Heart left ventricle (tissue), 16 donors: ENCODE measurements at regions not wholly inside any gene's neighbourhood (a gene's known extent, or its start where the extent isn't known, plus 50 kb on each side); places are given as distances from the start of the nearest gene placed in this dataset.

Source experiments
- ATAC-seq, 4 donors: fragments of 200-7000 bp; cut with Tn5 transposase; one replicate each; pipeline ENCODE4 v1.9.1; 2020 to 2022; ENCODE audit warnings: moderate library complexity in 4 of 4, mild to moderate bottlenecking in 3 of 4, moderate number of reproducible peaks in 1 of 4
- DNase-seq, 5 donors: peaks; one replicate each; pipeline ENCODE4 v3.0.0-alpha.2; 2020
- H3K27ac ChIP-seq, 12 donors: fragments of 200-600 bp; sonication (generic) in 4 of 12; one replicate each; pipeline versions ENCODE4 v1.5.0 to v1.8.0; 2016 to 2022; ENCODE audit warnings: mild to moderate bottlenecking in 2 of 12
- H3K27me3 ChIP-seq, 9 donors: fragments of 200-600 bp; sonication (generic) in 2 of 9; one replicate each; pipeline versions ENCODE4 v1.5.1 to v1.8.0; 2016 to 2022; ENCODE audit warnings: mild to moderate bottlenecking in 3 of 9
- H3K36me3 ChIP-seq, 9 donors: fragments of 200-600 bp; sonication (generic) in 2 of 9; one replicate each; pipeline versions ENCODE4 v1.5.0 to v1.8.0; 2018 to 2022; ENCODE audit warnings: mild to moderate bottlenecking in 2 of 9
- H3K4me1 ChIP-seq, 12 donors: fragments of 200-600 bp; sonication (generic) in 4 of 12; one replicate each; pipeline versions ENCODE4 v1.5.0 to v1.8.0; 2016 to 2022; ENCODE audit warnings: mild to moderate bottlenecking in 3 of 12
- H3K4me3 ChIP-seq, 12 donors: fragments of 200-600 bp; sonication (generic) in 4 of 12; one replicate each; pipeline versions ENCODE4 v1.5.0 to v1.8.0; 2017 to 2022; ENCODE audit warnings: mild to moderate bottlenecking in 9 of 12, moderate library complexity in 4 of 12
- H3K9me3 ChIP-seq, 12 donors: fragments of 200-600 bp; sonication (generic) in 4 of 12; one replicate each; pipeline versions ENCODE4 v1.5.0 to v1.8.0; 2016 to 2022; ENCODE audit warnings: mild to moderate bottlenecking in 1 of 12
- POLR2A ChIP-seq, 2 donors: fragments of 450-650 bp; IDR thresholded peaks; one replicate each; pipeline ENCODE4 v1.6.1; 2017; ENCODE audit warnings: antibody characterized with exemption in 2 of 2, mild to moderate bottlenecking in 2 of 2, moderate library complexity in 2 of 2
- WGBS, 4 donors: extraction: QIAGEN DNeasy Blood & Tissue Kit in 2 of 4; methylation state at CpG; one replicate each; pipeline versions ENCODE4 v1.1.5 to v1.1.7; 2013 to 2018; 5-methylcytosine and 5-hydroxymethylcytosine counted together
- intact Hi-C, 10 donors: fragments of 100-400 bp; cut with DNase I; formaldehyde crosslinking; loops; one replicate each; pipeline versions ENCODE4 v1.11.1 to v1.14.2; 2022
- TF ChIP-seq, protein P1 (sequence below), 12 donors: fragments of 200-600 bp; sonication (generic) in 4 of 12; IDR thresholded peaks; one replicate each; pipeline versions ENCODE4 v1.5.0 to v1.8.0; 2018 to 2022; ENCODE audit warnings: antibody characterized with exemption in 12 of 12, mild to moderate bottlenecking in 5 of 12
- donor health status: ischemic (EF 13 %, LVEDD 7.1; RV severe dilation, severe dysfunction).
- donor health status: healthy with polysubstance abuse.
- donor health status: DM: no; HTN: yes; CAD: no.
- donor health status: DM: no; HTN: no; CAD: no.
- donor health status: ischemic (EF 25% LVEDD 6.9; RV normal size, moderate dysfunction).
- donor health status: ischemic (EF 25% LVEDD 5.7; RV mildly dilated, moderate dysfunction).
- donor health status: healthy.
- donor health status: DM: yes; HTN: yes; CAD: no.
- donor health status: ischemic (EF 35%, LVEDD 5.7; RV mildly dilated, moderate dysfunction).
- donor health status: nonischemic (EF 11% LVEDD 7.7; RV severe dilation, severe dysfunction).
- donor health status: DM: yes; HTN: yes; CAD: no.
- donor health status: PGD.
- donor health status: ischemic (EF 29% LVEDD 5.4; RV normal size, mild dysfunction).
- donor health status: nonischemic (EF 23%, LVEDD 6.1; RV moderate dilation, normal function).

GRCh38 chr1:81174811-81175476, 625.8 kb upstream of the ADGRL2 start:
- Histone ChIP-seq H3K9me3 (peaks cover 0 to 42% (median 22%) of the 10 kb centered on the region in 12 donors), H3K36me3 (no peaks in the 10 kb centered on the region), H3K27me3 (no peaks in the 10 kb centered on the region), H3K4me1 (no peaks in the 10 kb centered on the region), H3K27ac (no peak overlapping the region), H3K4me3 (no peak overlapping the region)
- peak in 1 of 4 donors; percentile 18 for ATAC-seq
- WGBS, 4 donors, result 68 to 95% (median 86%) methylated on average over 1 to 2 of the region's 2 CpGs
- DNase-seq, result no peak
- intact Hi-C loops, result no loop called here
- TF ChIP-seq, protein P1, sequence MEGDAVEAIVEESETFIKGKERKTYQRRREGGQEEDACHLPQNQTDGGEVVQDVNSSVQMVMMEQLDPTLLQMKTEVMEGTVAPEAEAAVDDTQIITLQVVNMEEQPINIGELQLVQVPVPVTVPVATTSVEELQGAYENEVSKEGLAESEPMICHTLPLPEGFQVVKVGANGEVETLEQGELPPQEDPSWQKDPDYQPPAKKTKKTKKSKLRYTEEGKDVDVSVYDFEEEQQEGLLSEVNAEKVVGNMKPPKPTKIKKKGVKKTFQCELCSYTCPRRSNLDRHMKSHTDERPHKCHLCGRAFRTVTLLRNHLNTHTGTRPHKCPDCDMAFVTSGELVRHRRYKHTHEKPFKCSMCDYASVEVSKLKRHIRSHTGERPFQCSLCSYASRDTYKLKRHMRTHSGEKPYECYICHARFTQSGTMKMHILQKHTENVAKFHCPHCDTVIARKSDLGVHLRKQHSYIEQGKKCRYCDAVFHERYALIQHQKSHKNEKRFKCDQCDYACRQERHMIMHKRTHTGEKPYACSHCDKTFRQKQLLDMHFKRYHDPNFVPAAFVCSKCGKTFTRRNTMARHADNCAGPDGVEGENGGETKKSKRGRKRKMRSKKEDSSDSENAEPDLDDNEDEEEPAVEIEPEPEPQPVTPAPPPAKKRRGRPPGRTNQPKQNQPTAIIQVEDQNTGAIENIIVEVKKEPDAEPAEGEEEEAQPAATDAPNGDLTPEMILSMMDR (IDR thresholded peaks at IDR 0.05), result no peak
- no peak for TF ChIP-seq POLR2A (IDR thresholded peaks at IDR 0.05)

- 83 to 100% (median 91%) methylated on average over 1 to 2 of the region's 2 CpGs for WGBS, 4 donors
- no peak overlapping the region for H3K27ac ChIP-seq
- TF ChIP-seq, protein P1 (IDR thresholded peaks at IDR 0.05), result no peak
- TF ChIP-seq POLR2A (IDR thresholded peaks at IDR 0.05), result no peak
- no peak overlapping the region for H3K4me3 ChIP-seq
- intact Hi-C loops, result no loop called here
- H3K4me1 ChIP-seq, result no peaks in the 10 kb centered on the region
- peaks cover 0 to 48% (median 28%) of the 10 kb centered on the region in 12 donors for H3K9me3 ChIP-seq
- DNase-seq (no peak), ATAC-seq (no peak)
- no peaks in the 10 kb centered on the region for H3K36me3 ChIP-seq
- H3K27me3 ChIP-seq, result no peaks in the 10 kb centered on the region
Observed at GRCh38 chr1:81174052-81174451, 626.7 kb upstream of the ADGRL2 start.

- TF ChIP-seq, protein P1 (IDR thresholded peaks at IDR 0.05), result no peak
- no peak for TF ChIP-seq POLR2A (IDR thresholded peaks at IDR 0.05)
- Histone ChIP-seq H3K36me3 (no peaks in the 10 kb centered on the region), H3K4me1 (no peaks in the 10 kb centered on the region), H3K9me3 (peaks cover 0 to 48% (median 28%) of the 10 kb centered on the region in 12 donors), H3K27ac (no peak overlapping the region), H3K27me3 (no peaks in the 10 kb centered on the region), H3K4me3 (no peak overlapping the region)
- 90 to 96% (median 92%) methylated on average over 2 of the region's 2 CpGs for WGBS, 4 donors
- ATAC-seq, result no peak
- intact Hi-C loops, result no loop called here
- no peak for DNase-seq
Observed at GRCh38 chr1:81172483-81172882, 628.3 kb upstream of the ADGRL2 start.

DNA sequence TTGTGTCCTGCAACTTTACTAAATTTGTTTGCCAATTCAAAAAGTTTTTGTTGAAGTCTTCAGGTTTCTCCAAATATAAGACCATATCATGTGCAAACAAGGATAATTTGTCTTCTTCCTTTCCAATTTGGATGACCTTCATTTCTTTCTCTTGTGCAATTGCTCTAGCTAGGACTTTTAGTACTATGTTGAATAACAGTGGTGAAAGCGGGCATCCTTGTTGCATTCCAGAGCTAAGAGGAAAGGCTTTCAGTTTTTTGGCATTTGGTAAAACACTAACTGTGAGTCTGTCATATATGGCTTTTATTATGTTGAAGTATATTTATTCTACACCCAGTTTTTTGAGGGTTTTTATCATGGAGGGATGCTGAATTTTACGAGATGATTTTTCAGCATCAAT, 630.0 kb upstream of the ADGRL2 start:
- Histone ChIP-seq H3K27me3 (no peaks in the 10 kb centered on the region), H3K27ac (no peak overlapping the region), H3K4me1 (no peaks in the 10 kb centered on the region), H3K9me3 (peaks cover 0 to 48% (median 28%) of the 10 kb centered on the region in 12 donors), H3K4me3 (no peak overlapping the region), H3K36me3 (no peaks in the 10 kb centered on the region)
- DNase-seq, result no peak
- TF ChIP-seq, protein P1 (IDR thresholded peaks at IDR 0.05), result no peak
- TF ChIP-seq POLR2A (IDR thresholded peaks at IDR 0.05), result no peak
- intact Hi-C loops, result no loop called here
- ATAC-seq, result no peak
- WGBS, 4 donors, result 73 to 98% (median 93%) methylated on average over 2 of the region's 2 CpGs
